C4-2B (cell line): ENCODE measurements at regions not wholly inside any gene's neighbourhood (a gene's known extent, or its start where the extent isn't known, plus 50 kb on each side); places are given as distances from the start of the nearest gene placed in this dataset.
"Not testable (repeated sequence)": the region's sequence is repeated elsewhere in the genome, so short reads cannot be mapped to it uniquely, and the experiment has no call there.

ENCODE experiments used
- H3K27ac ChIP-seq: fragments of 450-650 bp; 2 replicates; pipeline ENCODE4 v1.5.1; 2017
- CTCF ChIP-seq: fragments of 450-650 bp; conservative IDR thresholded peaks from 2 replicates; pipeline ENCODE4 v1.5.1; 2017; ENCODE audit warnings: mild to moderate bottlenecking
- ZFX ChIP-seq: fragments of 450-650 bp; IDR thresholded peaks from 2 replicates; pipeline ENCODE4 v1.6.1; 2017

GRCh38 chr6:71360556-71361335, 72.1 kb downstream of the OGFRL1 start:
- H3K27ac ChIP-seq: not testable (repeated sequence)

GRCh38 chr6:71364889-71365542, 76.4 kb downstream of the OGFRL1 start:
- TF ChIP-seq CTCF: no peak
- no peak for TF ChIP-seq ZFX

GRCh38 chr6:71367756-71368155, 79.1 kb downstream of the OGFRL1 start:
- H3K27ac ChIP-seq: no peak overlapping the region
- TF ChIP-seq CTCF: no peak
- no peak for TF ChIP-seq ZFX

More at GRCh38 chr6:71364889-71365542, 76.4 kb downstream of the OGFRL1 start:
- H3K27ac ChIP-seq: no peak overlapping the region

- TF ChIP-seq ZFX: no peak
- no peak for TF ChIP-seq CTCF
- H3K27ac ChIP-seq: no peak overlapping the region
Observed at GRCh38 chr6:71368284-71368683, 79.7 kb downstream of the OGFRL1 start.

GRCh38 chr6:71371559-71371958, 82.9 kb downstream of the OGFRL1 start:
- no peak for TF ChIP-seq CTCF
- TF ChIP-seq ZFX: no peak

GRCh38 chr6:71373943-71374342, 85.3 kb downstream of the OGFRL1 start:
- no peak overlapping the region for H3K27ac ChIP-seq
- no peak for TF ChIP-seq CTCF
- TF ChIP-seq ZFX: no peak

More at GRCh38 chr6:71371559-71371958, 82.9 kb downstream of the OGFRL1 start:
- H3K27ac ChIP-seq: no peak overlapping the region

DNA sequence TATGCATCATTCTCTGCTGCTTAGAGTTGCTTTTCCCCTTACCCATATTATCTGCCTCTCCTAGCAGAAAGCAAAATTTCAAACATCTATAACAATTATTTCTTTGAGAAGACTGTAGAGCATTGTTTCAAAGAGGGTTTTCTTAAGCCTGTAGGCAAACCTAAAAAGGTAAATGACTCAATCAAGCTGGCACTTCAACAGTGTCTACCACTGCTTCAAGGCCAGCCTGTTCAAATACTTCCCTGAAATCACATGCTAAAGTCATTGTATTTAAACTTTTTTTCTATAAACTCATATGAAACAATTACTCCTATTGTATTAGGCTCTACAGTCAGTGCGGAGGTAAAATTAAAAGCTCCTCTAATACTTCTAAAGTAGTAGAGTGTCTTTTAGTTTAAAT, 87.1 kb downstream of the OGFRL1 start:
- no peak overlapping the region for H3K27ac ChIP-seq
- TF ChIP-seq ZFX: no peak

DNA sequence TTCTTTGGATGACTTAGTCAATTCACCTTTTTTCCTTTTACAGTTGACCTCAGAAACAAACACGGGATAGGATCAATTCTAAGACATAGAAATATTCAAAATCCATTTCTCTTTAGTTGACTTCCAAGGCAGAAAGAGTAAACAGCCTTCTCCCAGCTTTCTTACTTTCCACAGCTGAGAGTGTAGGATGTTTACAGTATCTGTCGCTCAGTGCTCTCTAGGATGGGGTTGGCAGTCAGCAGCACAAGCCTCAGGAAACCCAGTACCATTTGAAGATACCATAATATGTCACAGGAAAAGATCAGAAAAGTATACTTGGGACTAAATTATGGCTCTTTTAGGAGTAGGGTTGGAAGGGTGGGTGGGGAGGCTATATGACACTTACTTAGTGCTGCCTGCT, 88.2 kb downstream of the OGFRL1 start:
- TF ChIP-seq ZFX (no peak), CTCF (no peak)
- no peak overlapping the region for H3K27ac ChIP-seq
